ENCODE measurements at regions not wholly inside any gene's neighbourhood (a gene's known extent, or its start where the extent isn't known, plus 50 kb on each side); places are given as distances from the start of the nearest gene placed in this dataset.

GRCh38 chr1:192491804-192492554 lies 83.6 kb upstream of the RGS1 start:
- TF ChIP-seq EZH2phosphoT487 (IDR thresholded peaks at IDR 0.05; ENCODE audit: low read length), result no peak
- TF ChIP-seq, protein P1, sequence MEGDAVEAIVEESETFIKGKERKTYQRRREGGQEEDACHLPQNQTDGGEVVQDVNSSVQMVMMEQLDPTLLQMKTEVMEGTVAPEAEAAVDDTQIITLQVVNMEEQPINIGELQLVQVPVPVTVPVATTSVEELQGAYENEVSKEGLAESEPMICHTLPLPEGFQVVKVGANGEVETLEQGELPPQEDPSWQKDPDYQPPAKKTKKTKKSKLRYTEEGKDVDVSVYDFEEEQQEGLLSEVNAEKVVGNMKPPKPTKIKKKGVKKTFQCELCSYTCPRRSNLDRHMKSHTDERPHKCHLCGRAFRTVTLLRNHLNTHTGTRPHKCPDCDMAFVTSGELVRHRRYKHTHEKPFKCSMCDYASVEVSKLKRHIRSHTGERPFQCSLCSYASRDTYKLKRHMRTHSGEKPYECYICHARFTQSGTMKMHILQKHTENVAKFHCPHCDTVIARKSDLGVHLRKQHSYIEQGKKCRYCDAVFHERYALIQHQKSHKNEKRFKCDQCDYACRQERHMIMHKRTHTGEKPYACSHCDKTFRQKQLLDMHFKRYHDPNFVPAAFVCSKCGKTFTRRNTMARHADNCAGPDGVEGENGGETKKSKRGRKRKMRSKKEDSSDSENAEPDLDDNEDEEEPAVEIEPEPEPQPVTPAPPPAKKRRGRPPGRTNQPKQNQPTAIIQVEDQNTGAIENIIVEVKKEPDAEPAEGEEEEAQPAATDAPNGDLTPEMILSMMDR (IDR thresholded peaks at IDR 0.05; ENCODE audit: low read length), result no peak

Measured in MM.1S (cell line).